ENCODE measurements at regions not wholly inside any gene's neighbourhood (a gene's known extent, or its start where the extent isn't known, plus 50 kb on each side); places are given as distances from the start of the nearest gene placed in this dataset.

DNA sequence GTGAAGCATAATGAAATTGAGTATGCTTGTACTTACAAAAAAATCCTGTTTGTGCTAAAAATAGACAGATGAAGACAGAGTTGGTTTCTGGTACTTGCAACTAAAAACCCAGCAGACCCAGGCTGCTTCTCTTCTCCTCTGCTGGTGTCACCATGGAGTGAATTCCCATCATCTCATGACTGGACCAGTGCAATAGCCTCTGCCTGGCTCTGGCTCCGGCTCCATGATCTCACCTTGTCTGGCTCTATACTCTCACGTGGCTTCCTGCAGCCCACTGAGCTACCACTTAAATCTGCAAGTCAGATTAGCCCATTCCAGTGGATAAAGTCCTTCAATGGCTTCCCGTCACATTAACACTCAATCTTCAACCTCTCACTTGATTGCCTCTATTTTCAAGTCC lies 129.2 kb upstream of the CADPS start:
- Histone ChIP-seq H3K27me3 (replicated peaks in 1 of 4; ENCODE audit: control extremely low read depth in 1 of 4, control insufficient read depth in 3 of 4, insufficient read depth in 4 of 4, low read length in 3 of 4) (no peaks in the 10 kb centered on the region), H3K36me3 (replicated peaks in 1 of 2; ENCODE audit: control extremely low read depth in 1 of 2, control insufficient read depth in 1 of 2, extremely low read depth in 1 of 2, insufficient read depth in 2 of 2, low read length in 1 of 2) (no peaks in the 10 kb centered on the region), H3K4me1 (ENCODE audit: control insufficient read depth in 2 of 2, insufficient read depth in 2 of 2, low read length in 2 of 2) (no peaks in the 10 kb centered on the region), H3K4me3 (ENCODE audit: control extremely low read depth in 1 of 5, extremely low read depth in 1 of 5, insufficient read depth in 1 of 5, low read depth in 2 of 5, low read length in 4 of 5) (no peak overlapping the region), H3K9ac (ENCODE audit: low read length) (no peak overlapping the region), H3K79me2 (ENCODE audit: control insufficient read depth, insufficient read depth, low read length) (no peaks in the 10 kb centered on the region), H3K4me2 (replicated peaks; ENCODE audit: low read depth, low read length, poor library complexity, severe bottlenecking) (no peak overlapping the region), H3K9me3 (ENCODE audit: control extremely low read depth in 1 of 3, control insufficient read depth in 2 of 3, insufficient read depth in 1 of 3, low read length in 2 of 3) (peaks cover 0 to 3% (median 0%) of the 10 kb centered on the region in 3 donors), H4K20me1 (ENCODE audit: control insufficient read depth, insufficient read depth, low read length, poor library complexity, severe bottlenecking) (no peaks in the 10 kb centered on the region), H2AFZ (ENCODE audit: insufficient read depth, low read depth, low read length, poor library complexity, severe bottlenecking) (no peak overlapping the region), H3K27ac (ENCODE audit: low read length in 2 of 2) (no peak overlapping the region)
- 85% methylated on average over 3 of the region's 3 CpGs for WGBS (ENCODE audit: insufficient coverage)
- intact Hi-C loops (cut with micrococcal nuclease): no loop called here
- TF ChIP-seq EZH2 (IDR thresholded peaks at IDR 0.05; ENCODE audit: borderline replicate concordance, insufficient read depth, low read depth, low read length, poor library complexity, severe bottlenecking) (no peak), CTCF (IDR thresholded peaks at IDR 0.05) (no peak)
- Mint-ChIP-seq H3K4me1 (peaks cover 2% of the 10 kb centered on the region), H3K4me3 (no peak overlapping the region), H3K27ac (no peak overlapping the region), H3K9me3 (ENCODE audit: insufficient read depth) (peaks cover 5% of the 10 kb centered on the region), H3K27me3 (no peaks in the 10 kb centered on the region)
- ChIA-PET CTCF (no interaction called here), POLR2A (no interaction called here)
- DNase-seq (no peak), ATAC-seq (ENCODE audit: low read depth) (no peak)

DNA sequence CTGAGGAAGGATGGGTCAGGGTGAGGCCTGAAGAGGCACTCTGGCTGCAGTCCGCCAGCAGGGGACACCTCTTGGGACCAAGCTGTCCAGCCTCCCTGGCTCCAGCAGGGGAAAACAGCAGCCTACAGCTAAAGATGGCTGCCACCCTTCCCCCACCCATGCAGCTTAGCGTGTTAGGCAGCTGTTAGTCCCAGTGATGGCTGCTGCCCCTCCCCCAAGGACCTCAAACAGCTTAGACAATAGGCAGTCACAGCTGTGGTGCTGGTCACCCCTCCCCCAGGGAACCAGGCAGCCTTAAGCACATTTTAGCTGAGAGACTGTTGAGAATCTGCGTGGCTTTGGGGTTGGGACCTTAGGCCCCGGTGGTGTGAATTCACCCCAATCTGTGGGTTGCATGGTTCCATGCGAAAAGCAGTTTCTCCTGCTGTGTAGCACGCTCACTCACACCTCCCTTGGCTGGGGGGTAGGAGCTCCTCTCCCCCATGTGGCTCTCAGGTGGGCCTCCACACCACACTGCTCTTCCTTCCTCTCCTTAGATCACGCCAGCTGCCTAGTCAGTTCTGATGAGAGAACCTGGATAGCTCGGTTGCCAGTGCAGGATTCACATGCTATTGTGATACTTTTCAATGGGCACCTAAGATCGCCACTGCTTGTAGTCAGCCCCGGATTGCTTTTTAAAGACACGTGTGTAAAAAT lies 140.5 kb upstream of the CADPS start:
- CTCF ChIA-PET: no interaction called here
- intact Hi-C loops (cut with micrococcal nuclease): no loop called here
- no peaks in the 10 kb centered on the region for H3K9me3 Mint-ChIP-seq (ENCODE audit: insufficient read depth)
- Histone ChIP-seq H3K4me2 (replicated peaks; ENCODE audit: low read depth, low read length, poor library complexity, severe bottlenecking) (no peak overlapping the region), H3K4me3 (ENCODE audit: control extremely low read depth in 1 of 5, extremely low read depth in 1 of 5, insufficient read depth in 1 of 5, low read depth in 2 of 5, low read length in 4 of 5) (no peak overlapping the region), H3K27me3 (replicated peaks in 1 of 4; ENCODE audit: control extremely low read depth in 1 of 4, control insufficient read depth in 3 of 4, insufficient read depth in 4 of 4, low read length in 3 of 4) (no peaks in the 10 kb centered on the region), H3K9me3 (ENCODE audit: control extremely low read depth in 1 of 3, control insufficient read depth in 2 of 3, insufficient read depth in 1 of 3, low read length in 2 of 3) (peaks cover 0 to 11% (median 0%) of the 10 kb centered on the region in 3 donors), H3K79me2 (ENCODE audit: control insufficient read depth, insufficient read depth, low read length) (no peaks in the 10 kb centered on the region), H3K36me3 (replicated peaks in 1 of 2; ENCODE audit: control extremely low read depth in 1 of 2, control insufficient read depth in 1 of 2, extremely low read depth in 1 of 2, insufficient read depth in 2 of 2, low read length in 1 of 2) (no peaks in the 10 kb centered on the region), H3K4me1 (ENCODE audit: control insufficient read depth in 2 of 2, insufficient read depth in 2 of 2, low read length in 2 of 2) (no peaks in the 10 kb centered on the region), H3K9ac (ENCODE audit: low read length) (no peak overlapping the region), H2AFZ (ENCODE audit: insufficient read depth, low read depth, low read length, poor library complexity, severe bottlenecking) (no peak overlapping the region), H4K20me1 (ENCODE audit: control insufficient read depth, insufficient read depth, low read length, poor library complexity, severe bottlenecking) (no peaks in the 10 kb centered on the region), H3K27ac (ENCODE audit: low read length in 2 of 2) (no peak overlapping the region)
- WGBS (ENCODE audit: insufficient coverage): 94% methylated on average over 9 of the region's 11 CpGs
- DNase-seq (no peak), ATAC-seq (ENCODE audit: low read depth) (no peak)
- no peak overlapping the region for H3K4me3 Mint-ChIP-seq
- no peaks in the 10 kb centered on the region for H3K27me3 Mint-ChIP-seq
- POLR2A ChIA-PET: no interaction called here
- TF ChIP-seq EZH2 (IDR thresholded peaks at IDR 0.05; ENCODE audit: borderline replicate concordance, insufficient read depth, low read depth, low read length, poor library complexity, severe bottlenecking) (no peak), CTCF (IDR thresholded peaks at IDR 0.05) (no peak)
- H3K27ac Mint-ChIP-seq: no peak overlapping the region
- H3K4me1 Mint-ChIP-seq: no peaks in the 10 kb centered on the region
